Calu3 (cell line): ENCODE measurements at regions not wholly inside any gene's neighbourhood (a gene's known extent, or its start where the extent isn't known, plus 50 kb on each side); places are given as distances from the start of the nearest gene placed in this dataset.

Experiments used
- BruUV-seq: library from RNA; stranded (reverse); fragments of 400-500 nt; replicated peaks from 2 replicates; lab custom pipeline; 2021; lab: Mats Ljungman, UMichigan
- CTCF ChIA-PET: fragments of 300-600 bp; sonication (Branson Sonifier 250); formaldehyde crosslinking; loops from one replicate; lab custom pipeline; 2022; ENCODE audit warnings: antibody characterized with exemption; lab: Charles Lee
- DNase-seq: peaks from one replicate; pipeline ENCODE4 v3.0.0; 2022
- H3K27ac Mint-ChIP-seq: one replicate; pipeline ENCODE4 v1.8.0; 2022; ENCODE audit warnings: mixed read lengths; ENCODE audit not compliant: unreplicated experiment
- H3K27me3 Mint-ChIP-seq: one replicate; pipeline ENCODE4 v1.8.0; 2022; ENCODE audit warnings: mixed read lengths; ENCODE audit not compliant: unreplicated experiment
- H3K36me3 Mint-ChIP-seq: one replicate; pipeline ENCODE4 v1.8.0; 2022; ENCODE audit warnings: mild to moderate bottlenecking, moderate library complexity, mixed read lengths; ENCODE audit not compliant: insufficient read depth, unreplicated experiment
- H3K4me1 Mint-ChIP-seq: one replicate; pipeline ENCODE4 v1.8.0; 2022; ENCODE audit warnings: mild to moderate bottlenecking, low read depth, mixed read lengths; ENCODE audit not compliant: unreplicated experiment
- H3K4me3 Mint-ChIP-seq: one replicate; pipeline ENCODE4 v1.8.0; 2022; ENCODE audit warnings: mild to moderate bottlenecking, low read depth, moderate library complexity, mixed read lengths; ENCODE audit not compliant: unreplicated experiment
- H3K9me3 Mint-ChIP-seq: one replicate; pipeline ENCODE4 v1.8.0; 2022; ENCODE audit warnings: low read depth, mixed read lengths; ENCODE audit not compliant: unreplicated experiment
- intact Hi-C: fragments of 100-400 bp; cut with micrococcal nuclease; formaldehyde crosslinking; loops from one replicate; pipeline ENCODE4 v1.10.0; 2022; ENCODE audit not compliant: unreplicated experiment
- TF ChIP-seq, protein P1 (sequence below): fragments of 200-600 bp; IDR thresholded peaks from one replicate; pipeline ENCODE4 v1.8.0; 2022; ENCODE audit warnings: antibody characterized with exemption; ENCODE audit not compliant: unreplicated experiment

DNA sequence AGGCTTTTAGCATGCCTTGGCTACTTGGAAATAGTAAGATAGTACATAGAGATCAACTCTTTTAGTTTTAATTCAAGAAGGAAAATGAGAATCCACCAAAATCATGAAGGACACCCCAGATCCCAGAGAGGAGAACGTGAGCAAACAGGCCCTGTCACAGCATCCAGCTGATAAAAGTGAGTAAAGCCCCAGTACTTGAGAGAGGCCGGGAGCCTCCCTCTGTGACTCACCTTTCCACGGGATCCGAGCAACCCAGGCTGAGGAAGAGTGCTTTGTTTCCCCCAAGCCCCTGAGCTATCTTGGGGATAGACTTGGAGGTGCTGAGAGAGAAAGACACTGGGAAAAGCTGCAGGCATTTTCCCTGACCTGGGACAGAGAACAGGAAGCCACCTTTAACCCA lies 238.6 kb downstream of the DUSP10 start:
- intact Hi-C loops, result no loop called here
- Mint-ChIP-seq H3K27ac (no peak overlapping the region), H3K36me3 (no peaks in the 10 kb centered on the region), H3K9me3 (peaks cover 15% of the 10 kb centered on the region), H3K27me3 (no peaks in the 10 kb centered on the region), H3K4me3 (no peak overlapping the region), H3K4me1 (no peaks in the 10 kb centered on the region)
- BruUV-seq, result no TSS peak
- CTCF ChIA-PET, result interaction anchor here (0.5 kb wide), 1 partner anchor 645 kb away, joined by 3 read pairs; no protein-coding TSS in a partner anchor
- TF ChIP-seq, protein P1, sequence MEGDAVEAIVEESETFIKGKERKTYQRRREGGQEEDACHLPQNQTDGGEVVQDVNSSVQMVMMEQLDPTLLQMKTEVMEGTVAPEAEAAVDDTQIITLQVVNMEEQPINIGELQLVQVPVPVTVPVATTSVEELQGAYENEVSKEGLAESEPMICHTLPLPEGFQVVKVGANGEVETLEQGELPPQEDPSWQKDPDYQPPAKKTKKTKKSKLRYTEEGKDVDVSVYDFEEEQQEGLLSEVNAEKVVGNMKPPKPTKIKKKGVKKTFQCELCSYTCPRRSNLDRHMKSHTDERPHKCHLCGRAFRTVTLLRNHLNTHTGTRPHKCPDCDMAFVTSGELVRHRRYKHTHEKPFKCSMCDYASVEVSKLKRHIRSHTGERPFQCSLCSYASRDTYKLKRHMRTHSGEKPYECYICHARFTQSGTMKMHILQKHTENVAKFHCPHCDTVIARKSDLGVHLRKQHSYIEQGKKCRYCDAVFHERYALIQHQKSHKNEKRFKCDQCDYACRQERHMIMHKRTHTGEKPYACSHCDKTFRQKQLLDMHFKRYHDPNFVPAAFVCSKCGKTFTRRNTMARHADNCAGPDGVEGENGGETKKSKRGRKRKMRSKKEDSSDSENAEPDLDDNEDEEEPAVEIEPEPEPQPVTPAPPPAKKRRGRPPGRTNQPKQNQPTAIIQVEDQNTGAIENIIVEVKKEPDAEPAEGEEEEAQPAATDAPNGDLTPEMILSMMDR, result no peak
- DNase-seq, result no peak

DNA sequence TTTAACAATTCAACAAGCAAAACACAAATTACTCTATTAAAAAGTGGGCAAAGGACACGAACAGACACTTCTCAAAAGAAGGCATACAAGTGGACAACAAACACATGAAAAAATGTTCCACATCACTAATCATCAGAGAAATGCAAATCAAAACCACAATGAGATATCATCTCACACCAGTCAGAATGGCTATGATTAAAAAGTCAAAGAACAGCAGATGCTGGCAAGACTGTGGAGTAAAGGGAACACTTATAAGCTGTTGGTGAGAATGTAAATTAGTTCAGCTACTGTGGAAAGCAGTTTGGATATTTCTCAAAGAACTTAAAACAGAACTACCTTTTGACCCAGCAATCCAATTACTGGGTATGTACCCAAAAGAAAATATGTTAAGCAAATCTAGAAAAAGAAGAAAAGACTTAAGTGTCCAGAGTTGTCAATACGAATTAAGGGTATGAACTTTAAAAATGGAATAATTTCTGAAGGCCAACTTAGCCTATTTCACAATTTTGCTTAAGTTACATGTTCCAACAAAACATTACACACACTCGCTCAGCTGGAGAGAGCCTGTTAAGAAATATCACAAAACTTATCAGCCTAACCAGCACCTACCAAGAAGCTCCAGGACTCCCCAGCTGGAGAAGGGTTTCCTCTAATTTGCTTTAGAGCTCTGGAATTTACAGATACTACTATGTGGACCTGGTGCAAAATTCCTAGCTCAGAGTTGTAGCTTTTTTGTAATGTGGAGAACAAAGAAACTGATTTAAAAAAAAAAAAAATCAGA lies 232.1 kb downstream of the DUSP10 start:
- Mint-ChIP-seq H3K27ac (no peak overlapping the region), H3K36me3 (no peaks in the 10 kb centered on the region), H3K27me3 (no peaks in the 10 kb centered on the region), H3K4me3 (no peak overlapping the region), H3K4me1 (no peaks in the 10 kb centered on the region), H3K9me3 (peaks cover 6% of the 10 kb centered on the region)
- DNase-seq, result no peak
- BruUV-seq, result no TSS peak
- intact Hi-C loops, result no loop called here
- CTCF ChIA-PET, result interaction anchor here (0.8 kb wide), 1 partner anchor 48 kb away, joined by 3 read pairs; no protein-coding TSS in a partner anchor
- TF ChIP-seq, protein P1, result no peak

DNA sequence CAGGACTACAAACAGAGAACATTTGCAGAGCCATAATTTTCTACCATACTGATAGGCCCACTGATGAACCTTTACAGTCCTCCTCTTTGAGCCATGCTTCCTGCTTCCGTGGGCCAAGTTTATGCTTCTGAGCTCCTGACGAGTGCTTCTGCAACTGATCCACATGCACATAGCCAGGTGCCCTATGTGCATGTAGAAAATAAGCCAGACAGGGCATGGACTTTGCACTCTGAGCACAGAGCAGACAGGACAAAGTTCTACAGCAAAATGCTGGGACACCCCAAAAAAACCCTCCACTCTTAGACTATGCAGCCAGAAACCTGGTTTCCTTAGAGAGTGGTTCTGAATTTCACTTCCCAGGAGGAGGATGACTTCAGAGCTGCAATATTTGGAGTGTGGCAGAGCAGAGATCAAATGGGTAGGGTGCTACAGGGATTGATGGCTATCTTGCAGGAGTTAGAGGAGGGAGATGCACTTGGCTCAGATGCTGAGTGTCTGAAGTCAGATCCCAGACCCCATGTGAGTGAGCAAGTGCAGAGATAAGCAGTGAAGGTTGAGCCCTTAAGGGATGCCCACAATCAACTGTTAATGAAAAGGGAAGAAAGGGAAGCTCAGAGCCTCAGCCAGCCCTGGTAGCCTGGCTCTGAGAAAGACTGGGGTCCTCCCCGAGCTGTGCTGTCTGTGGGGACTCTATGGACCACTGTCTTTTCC lies 230.9 kb downstream of the DUSP10 start:
- no peak for DNase-seq
- intact Hi-C loops, result no loop called here
- Mint-ChIP-seq H3K36me3 (no peaks in the 10 kb centered on the region), H3K27ac (no peak overlapping the region), H3K27me3 (no peaks in the 10 kb centered on the region), H3K9me3 (no peaks in the 10 kb centered on the region), H3K4me3 (no peak overlapping the region), H3K4me1 (no peaks in the 10 kb centered on the region)
- TF ChIP-seq, protein P1, result no peak
- CTCF ChIA-PET, result interaction anchor here (0.6 kb wide), 1 partner anchor 11 kb away, joined by 4 read pairs; no protein-coding TSS in a partner anchor
- BruUV-seq, result no TSS peak

DNA sequence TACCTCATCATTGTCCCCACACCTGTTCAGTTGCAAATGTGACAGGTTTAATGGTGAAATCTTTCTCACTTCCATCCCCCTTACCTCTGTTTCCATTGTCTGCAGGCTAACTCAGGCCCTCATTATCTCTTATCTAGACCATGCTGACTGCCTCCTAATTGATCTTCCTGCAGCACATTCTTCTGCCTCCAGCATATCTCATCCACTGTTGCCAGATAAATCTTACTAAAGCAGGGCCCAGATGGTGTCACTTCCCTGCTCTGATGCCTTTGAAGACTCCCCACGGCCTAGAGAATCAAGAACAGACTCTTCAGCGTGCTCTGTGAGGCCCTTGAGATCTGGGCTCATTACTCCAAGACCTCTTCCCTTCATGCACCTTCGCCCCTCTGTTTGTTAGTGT lies 230.1 kb downstream of the DUSP10 start:
- no peak overlapping the region for H3K4me3 Mint-ChIP-seq
- CTCF ChIA-PET, result no interaction called here
- no peaks in the 10 kb centered on the region for H3K4me1 Mint-ChIP-seq
- DNase-seq, result no peak
- no peaks in the 10 kb centered on the region for H3K36me3 Mint-ChIP-seq
- H3K27ac Mint-ChIP-seq, result no peak overlapping the region
- H3K27me3 Mint-ChIP-seq, result no peaks in the 10 kb centered on the region
- no TSS peak for BruUV-seq
- H3K9me3 Mint-ChIP-seq, result no peaks in the 10 kb centered on the region
- intact Hi-C loops, result no loop called here
- TF ChIP-seq, protein P1, result no peak
